B cell (primary cell): ENCODE measurements at regions not wholly inside any gene's neighbourhood (a gene's known extent, or its start where the extent isn't known, plus 50 kb on each side); places are given as distances from the start of the nearest gene placed in this dataset.

Source experiments
- ATAC-seq: fragments of 200-7000 bp; cut with Tn5 transposase; one replicate; pipeline ENCODE4 v1.10.0; 2021; ENCODE audit warnings: low read depth, mild to moderate bottlenecking, moderate number of reproducible peaks, moderate library complexity
- CTCF ChIA-PET: fragments of 350-600 bp; sonication (Branson Sonifier 250); formaldehyde crosslinking; loops from one replicate; lab custom pipeline; 2021; ENCODE audit warnings: antibody characterized with exemption, inconsistent platforms; lab: Charles Lee
- POLR2A ChIA-PET: fragments of 350-600 bp; sonication (Branson Sonifier 250); formaldehyde crosslinking; loops from one replicate; lab custom pipeline; 2021; ENCODE audit warnings: antibody characterized with exemption; lab: Charles Lee
- DNase-seq: peaks from one replicate; pipeline ENCODE4 v3.0.0; 2013
- H2AFZ ChIP-seq: 2 replicates; pipeline ENCODE4 v1.6.1; 2012; ENCODE audit warnings: mild to moderate bottlenecking, low read depth, low read length; ENCODE audit not compliant: insufficient read depth, poor library complexity, severe bottlenecking
- H3K27ac ChIP-seq, 2 donors: 1 replicate in 1 of 2; 2 replicates in 1 of 2; pipeline ENCODE4 v1.5.1; 2012 to 2013; ENCODE audit warnings: low read length in 2 of 2, mild to moderate bottlenecking in 2 of 2, moderate library complexity in 1 of 2
- H3K27me3 ChIP-seq, 4 experiments: fragments of 200-600 bp in 1 of 4; sonication (generic) in 1 of 4; replicated peaks in 1 of 4; 1 replicate in 2 of 4; 2 replicates in 2 of 4; pipeline versions ENCODE4 v1.6.1 to v1.7.0; 2013 to 2016; ENCODE audit warnings: low read length in 3 of 4, mild to moderate bottlenecking in 2 of 4, mixed read lengths in 1 of 4, moderate library complexity in 1 of 4; ENCODE audit not compliant: insufficient read depth in 4 of 4, control insufficient read depth in 3 of 4; ENCODE audit errors: control extremely low read depth in 1 of 4
- H3K36me3 ChIP-seq, 2 experiments: replicated peaks in 1 of 2; 1 replicate in 1 of 2; 2 replicates in 1 of 2; pipeline versions ENCODE4 v1.6.1 to v1.7.1; 2013; ENCODE audit warnings: low read length in 1 of 2; ENCODE audit not compliant: insufficient read depth in 2 of 2, control insufficient read depth in 1 of 2; ENCODE audit errors: control extremely low read depth in 1 of 2, extremely low read depth in 1 of 2
- H3K4me1 ChIP-seq, 2 donors: fragments of 200-600 bp in 1 of 2; sonication (generic) in 1 of 2; 1 replicate in 1 of 2; 2 replicates in 1 of 2; pipeline versions ENCODE4 v1.5.1 to v1.6.1; 2013 to 2017; ENCODE audit warnings: low read length in 2 of 2; ENCODE audit not compliant: control insufficient read depth in 2 of 2, insufficient read depth in 2 of 2
- H3K4me2 ChIP-seq: replicated peaks from 2 replicates; pipeline ENCODE3; 2012; ENCODE audit warnings: mild to moderate bottlenecking, low read depth, low read length; ENCODE audit not compliant: poor library complexity, severe bottlenecking
- H3K4me3 ChIP-seq, 5 experiments: fragments of 200-600 bp in 1 of 5; sonication (generic) in 1 of 5; 1 replicate in 3 of 5; 2 replicates in 2 of 5; pipeline versions ENCODE4 v1.5.1 to v1.7.0; 2011 to 2016; ENCODE audit warnings: low read length in 4 of 5, mild to moderate bottlenecking in 4 of 5, low read depth in 2 of 5, control low read depth in 1 of 5, moderate library complexity in 1 of 5; ENCODE audit not compliant: insufficient read depth in 1 of 5; ENCODE audit errors: control extremely low read depth in 1 of 5, extremely low read depth in 1 of 5
- H3K79me2 ChIP-seq: fragments of 200-600 bp; sonication (generic); one replicate; pipeline ENCODE4 v1.6.0; 2016; ENCODE audit warnings: low read length; ENCODE audit not compliant: control insufficient read depth, insufficient read depth
- H3K9ac ChIP-seq: fragments of 200-600 bp; sonication (generic); 2 replicates; pipeline ENCODE4 v1.6.1; 2017; ENCODE audit warnings: mild to moderate bottlenecking, low read length, moderate library complexity
- H3K9me3 ChIP-seq, 3 donors: one replicate each; pipeline versions ENCODE4 v1.6.1 to v1.7.1; 2013; ENCODE audit warnings: low read length in 2 of 3; ENCODE audit not compliant: control insufficient read depth in 2 of 3, insufficient read depth in 1 of 3; ENCODE audit errors: control extremely low read depth in 1 of 3
- H4K20me1 ChIP-seq: 2 replicates; pipeline ENCODE4 v1.6.0; 2012; ENCODE audit warnings: mild to moderate bottlenecking, low read length; ENCODE audit not compliant: insufficient read depth, control insufficient read depth, poor library complexity, severe bottlenecking
- H3K27ac Mint-ChIP-seq: one replicate; pipeline ENCODE4 v1.8.0; 2021; ENCODE audit warnings: mixed read lengths
- H3K27me3 Mint-ChIP-seq: one replicate; pipeline ENCODE4 v1.8.0; 2021; ENCODE audit warnings: mixed read lengths
- H3K4me1 Mint-ChIP-seq: one replicate; pipeline ENCODE4 v1.8.0; 2021; ENCODE audit warnings: mixed read lengths
- H3K4me3 Mint-ChIP-seq: one replicate; pipeline ENCODE4 v1.8.0; 2021; ENCODE audit warnings: mixed read lengths
- H3K9me3 Mint-ChIP-seq: one replicate; pipeline ENCODE4 v1.8.0; 2022; ENCODE audit warnings: mixed read lengths; ENCODE audit not compliant: insufficient read depth
- EZH2 ChIP-seq: IDR thresholded peaks from 2 replicates; pipeline ENCODE4 v1.6.1; 2012; ENCODE audit warnings: borderline replicate concordance, low read depth, mild to moderate bottlenecking, moderate library complexity, low read length; ENCODE audit not compliant: insufficient read depth, poor library complexity, severe bottlenecking
- WGBS: methylation state at CpG from one replicate; pipeline ENCODE4 v1.1.5; 2013; ENCODE audit warnings: missing lambda C conversion rate; ENCODE audit not compliant: insufficient coverage; 5-methylcytosine and 5-hydroxymethylcytosine counted together
- intact Hi-C: fragments of 100-400 bp; cut with micrococcal nuclease; formaldehyde crosslinking; loops from one replicate; pipeline ENCODE4 v1.10.0; 2022
- TF ChIP-seq, protein P1 (sequence below): fragments of 200-600 bp; IDR thresholded peaks from one replicate; pipeline ENCODE4 v1.8.0; 2022; ENCODE audit warnings: antibody characterized with exemption, mild to moderate bottlenecking

DNA sequence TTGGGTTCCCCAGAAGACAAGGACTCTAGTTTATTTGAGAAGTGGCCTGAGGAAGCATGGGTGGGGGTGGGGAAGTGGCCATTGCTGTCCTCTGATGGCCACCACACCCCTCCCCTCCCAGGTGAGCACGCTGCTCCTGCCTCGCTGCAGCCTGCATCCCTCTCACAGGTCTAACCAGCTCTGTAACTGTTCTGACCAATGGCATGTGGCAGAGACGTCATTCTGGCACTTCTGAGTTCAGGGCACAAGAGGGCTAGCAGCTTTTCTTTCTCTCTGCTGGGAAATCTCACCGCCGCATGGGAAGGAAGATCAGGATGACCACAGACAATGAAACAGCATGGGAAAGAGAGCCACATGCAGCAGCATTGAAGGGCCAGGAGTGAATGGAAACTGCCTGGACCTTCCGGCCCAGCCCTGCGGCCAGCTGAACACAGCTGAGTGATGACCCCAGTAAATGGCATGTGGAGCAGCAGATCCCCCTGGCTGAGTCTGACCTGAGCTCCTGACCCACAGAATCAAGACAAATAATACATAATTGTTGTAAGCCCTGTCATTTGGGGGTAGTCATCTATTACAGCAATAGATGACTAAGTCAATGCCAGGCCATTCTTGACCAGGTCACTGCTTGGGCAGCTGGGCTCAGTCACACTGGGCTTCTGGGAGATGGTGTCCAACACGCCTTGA lies 179.8 kb downstream of the LINC00237 start:
- ChIA-PET POLR2A (no interaction called here), CTCF (no interaction called here)
- H3K4me3 Mint-ChIP-seq = no peak overlapping the region
- peaks cover 20% of the 10 kb centered on the region for H3K27me3 Mint-ChIP-seq
- DNase-seq = no peak
- no peak for ATAC-seq
- Histone ChIP-seq H3K4me3 (no peak overlapping the region), H3K4me2 (no peak overlapping the region), H3K27me3 (no peaks in the 10 kb centered on the region), H3K79me2 (no peaks in the 10 kb centered on the region), H4K20me1 (no peaks in the 10 kb centered on the region), H3K4me1 (no peaks in the 10 kb centered on the region), H3K9me3 (peaks cover 0 to 7% (median 0%) of the 10 kb centered on the region in 3 donors), H3K27ac (no peak overlapping the region), H3K36me3 (no peaks in the 10 kb centered on the region), H2AFZ (no peak overlapping the region), H3K9ac (no peak overlapping the region)
- no peak overlapping the region for H3K27ac Mint-ChIP-seq
- 77% methylated on average over 7 of the region's 8 CpGs for WGBS
- no peaks in the 10 kb centered on the region for H3K4me1 Mint-ChIP-seq
- TF ChIP-seq, protein P1, sequence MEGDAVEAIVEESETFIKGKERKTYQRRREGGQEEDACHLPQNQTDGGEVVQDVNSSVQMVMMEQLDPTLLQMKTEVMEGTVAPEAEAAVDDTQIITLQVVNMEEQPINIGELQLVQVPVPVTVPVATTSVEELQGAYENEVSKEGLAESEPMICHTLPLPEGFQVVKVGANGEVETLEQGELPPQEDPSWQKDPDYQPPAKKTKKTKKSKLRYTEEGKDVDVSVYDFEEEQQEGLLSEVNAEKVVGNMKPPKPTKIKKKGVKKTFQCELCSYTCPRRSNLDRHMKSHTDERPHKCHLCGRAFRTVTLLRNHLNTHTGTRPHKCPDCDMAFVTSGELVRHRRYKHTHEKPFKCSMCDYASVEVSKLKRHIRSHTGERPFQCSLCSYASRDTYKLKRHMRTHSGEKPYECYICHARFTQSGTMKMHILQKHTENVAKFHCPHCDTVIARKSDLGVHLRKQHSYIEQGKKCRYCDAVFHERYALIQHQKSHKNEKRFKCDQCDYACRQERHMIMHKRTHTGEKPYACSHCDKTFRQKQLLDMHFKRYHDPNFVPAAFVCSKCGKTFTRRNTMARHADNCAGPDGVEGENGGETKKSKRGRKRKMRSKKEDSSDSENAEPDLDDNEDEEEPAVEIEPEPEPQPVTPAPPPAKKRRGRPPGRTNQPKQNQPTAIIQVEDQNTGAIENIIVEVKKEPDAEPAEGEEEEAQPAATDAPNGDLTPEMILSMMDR = no peak
- no peak for TF ChIP-seq EZH2
- no peaks in the 10 kb centered on the region for H3K9me3 Mint-ChIP-seq
- intact Hi-C loops = no loop called here

DNA sequence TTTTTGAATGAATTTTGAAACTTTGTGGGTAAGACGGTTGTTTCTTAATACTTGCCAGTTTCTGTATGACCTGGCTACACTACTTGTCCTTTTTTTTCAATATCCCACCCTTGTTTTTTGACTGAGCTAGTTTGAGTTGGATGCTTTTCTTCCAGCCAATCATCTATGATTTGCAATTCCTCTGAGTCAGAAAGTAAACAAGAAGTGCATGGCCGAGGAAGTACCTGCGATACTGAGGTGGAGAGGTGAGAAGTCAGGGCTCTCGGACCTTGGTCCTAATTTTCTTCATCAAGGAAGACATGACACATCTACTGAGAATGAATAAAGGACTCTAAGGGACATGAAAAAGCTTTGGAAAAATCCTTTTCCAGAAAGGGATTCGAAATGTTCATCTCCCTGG lies 185.7 kb downstream of the LINC00237 start:
- no CpG with 5 or more reads among the region's 5 CpGs for WGBS
- Histone ChIP-seq H3K27me3 (no peaks in the 10 kb centered on the region), H3K4me1 (no peaks in the 10 kb centered on the region), H3K4me3 (no peak overlapping the region), H3K36me3 (no peaks in the 10 kb centered on the region), H2AFZ (no peak overlapping the region), H3K79me2 (no peaks in the 10 kb centered on the region), H3K9me3 (peaks cover 0 to 14% (median 6%) of the 10 kb centered on the region in 3 donors), H3K4me2 (no peak overlapping the region), H4K20me1 (no peaks in the 10 kb centered on the region), H3K27ac (no peak overlapping the region), H3K9ac (no peak overlapping the region)
- DNase-seq (no peak), ATAC-seq (no peak)
- ChIA-PET POLR2A (no interaction called here), CTCF (no interaction called here)
- no peaks in the 10 kb centered on the region for H3K9me3 Mint-ChIP-seq
- no peaks in the 10 kb centered on the region for H3K4me1 Mint-ChIP-seq
- no peak overlapping the region for H3K27ac Mint-ChIP-seq
- no peak overlapping the region for H3K4me3 Mint-ChIP-seq
- intact Hi-C loops = no loop called here
- peaks cover 18% of the 10 kb centered on the region for H3K27me3 Mint-ChIP-seq
- no peak for TF ChIP-seq EZH2
- TF ChIP-seq, protein P1 = no peak
